BE2C (cell line): ENCODE measurements at regions not wholly inside any gene's neighbourhood (a gene's known extent, or its start where the extent isn't known, plus 50 kb on each side); places are given as distances from the start of the nearest gene placed in this dataset.

ENCODE experiments used
- DNase-seq: peaks from one replicate; pipeline ENCODE4 v3.0.0-alpha.2; 2020
- H3K27me3 ChIP-seq: fragments of 250-450 bp; sonication (Bioruptor Pico); 2 replicates; pipeline ENCODE4 v1.5.1; 2020; ENCODE audit warnings: mild to moderate bottlenecking
- H3K36me3 ChIP-seq: fragments of 250-450 bp; sonication (Bioruptor Pico); 2 replicates; pipeline ENCODE4 v1.5.1; 2020; ENCODE audit warnings: mild to moderate bottlenecking
- H3K4me1 ChIP-seq: fragments of 250-450 bp; sonication (Bioruptor Pico); 2 replicates; pipeline ENCODE4 v1.5.1; 2020
- H3K4me3 ChIP-seq: 2 replicates; pipeline ENCODE4 v1.5.1; 2011; ENCODE audit warnings: low read depth, low read length
- H3K9me3 ChIP-seq: fragments of 250-450 bp; sonication (Bioruptor Pico); 2 replicates; pipeline ENCODE4 v1.5.1; 2020
- CTCF ChIP-seq: IDR thresholded peaks from 2 replicates; pipeline ENCODE4 v1.5.1; 2012; ENCODE audit warnings: mild to moderate bottlenecking, low read depth, low read length

- no peaks in the 10 kb centered on the region for H3K4me1 ChIP-seq
- no peak overlapping the region for H3K4me3 ChIP-seq
- H3K36me3 ChIP-seq: no peaks in the 10 kb centered on the region
- no peak for DNase-seq
- no peaks in the 10 kb centered on the region for H3K9me3 ChIP-seq
- TF ChIP-seq CTCF: no peak
- no peaks in the 10 kb centered on the region for H3K27me3 ChIP-seq
These were observed 440.0 kb upstream of the KIRREL3 start for GRCh38 chr11:127440616-127441015.

DNA sequence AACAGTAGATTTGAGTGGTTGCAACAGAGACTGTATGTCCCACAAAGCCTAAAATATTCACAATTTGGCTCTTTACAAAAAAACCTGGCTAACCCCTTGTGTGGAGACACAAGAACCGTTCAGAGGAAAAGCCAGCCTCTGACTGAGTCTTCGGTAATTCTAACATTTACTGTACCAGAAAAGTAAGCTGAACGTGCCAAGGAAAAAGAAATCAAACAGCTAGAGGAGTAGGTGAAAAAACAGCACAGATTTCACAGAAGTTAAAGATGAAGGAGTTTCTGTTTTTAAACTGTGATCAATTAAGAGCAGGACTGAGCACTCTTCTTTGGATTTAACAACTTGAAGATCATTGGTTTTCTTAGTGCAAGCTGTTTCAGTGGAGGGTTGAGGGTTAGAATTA, 424.7 kb upstream of the KIRREL3 start:
- H3K9me3 ChIP-seq: no peaks in the 10 kb centered on the region
- no peaks in the 10 kb centered on the region for H3K4me1 ChIP-seq
- TF ChIP-seq CTCF: no peak
- no peak for DNase-seq
- no peaks in the 10 kb centered on the region for H3K36me3 ChIP-seq
- H3K4me3 ChIP-seq: no peak overlapping the region
- H3K27me3 ChIP-seq: no peaks in the 10 kb centered on the region

GRCh38 chr11:127424661-127425060, 424.1 kb upstream of the KIRREL3 start:
- TF ChIP-seq CTCF: no peak
- H3K36me3 ChIP-seq: no peaks in the 10 kb centered on the region
- no peaks in the 10 kb centered on the region for H3K9me3 ChIP-seq
- no peaks in the 10 kb centered on the region for H3K27me3 ChIP-seq
- H3K4me1 ChIP-seq: no peaks in the 10 kb centered on the region
- DNase-seq: no peak
- no peak overlapping the region for H3K4me3 ChIP-seq

DNA sequence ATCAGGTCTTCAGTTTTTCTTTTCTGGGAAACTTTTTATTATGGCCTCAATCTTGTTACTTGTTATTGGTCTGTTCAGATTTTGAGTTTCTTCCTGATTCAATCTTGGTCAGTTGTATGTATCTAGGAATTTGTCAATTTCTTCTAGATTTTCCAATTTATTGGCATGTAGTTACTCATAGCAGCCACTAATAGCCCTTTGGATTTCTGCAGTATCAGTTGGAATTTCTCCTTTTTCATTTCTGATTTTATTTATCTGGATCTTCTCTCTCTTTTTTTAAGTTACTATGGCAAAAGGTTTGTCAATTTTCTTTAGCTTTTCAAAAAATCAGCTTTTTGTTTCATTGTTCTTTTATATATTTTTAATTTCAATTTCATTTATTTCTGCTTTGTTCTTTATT, 419.6 kb upstream of the KIRREL3 start:
- Histone ChIP-seq H3K9me3 (no peaks in the 10 kb centered on the region), H3K4me1 (no peaks in the 10 kb centered on the region), H3K36me3 (no peaks in the 10 kb centered on the region), H3K4me3 (no peak overlapping the region), H3K27me3 (no peaks in the 10 kb centered on the region)
- no peak for TF ChIP-seq CTCF
- DNase-seq: no peak

GRCh38 chr11:127412722-127413380, 412.3 kb upstream of the KIRREL3 start:
- Histone ChIP-seq H3K36me3 (no peaks in the 10 kb centered on the region), H3K4me3 (no peak overlapping the region), H3K4me1 (no peaks in the 10 kb centered on the region), H3K9me3 (no peaks in the 10 kb centered on the region), H3K27me3 (no peaks in the 10 kb centered on the region)
- TF ChIP-seq CTCF: no peak
- no peak for DNase-seq

GRCh38 chr11:127412234-127412633, 411.7 kb upstream of the KIRREL3 start:
- H3K4me3 ChIP-seq: no peak overlapping the region
- TF ChIP-seq CTCF: no peak
- H3K4me1 ChIP-seq: no peaks in the 10 kb centered on the region
- no peaks in the 10 kb centered on the region for H3K9me3 ChIP-seq
- H3K27me3 ChIP-seq: no peaks in the 10 kb centered on the region
- no peaks in the 10 kb centered on the region for H3K36me3 ChIP-seq
- no peak for DNase-seq
